ENCODE measurements at regions not wholly inside any gene's neighbourhood (a gene's known extent, or its start where the extent isn't known, plus 50 kb on each side); places are given as distances from the start of the nearest gene placed in this dataset.
"Not testable (repeated sequence)": the region's sequence is repeated elsewhere in the genome, so short reads cannot be mapped to it uniquely, and the experiment has no call there.

GRCh38 chrX:25442499-25442898, 426.7 kb upstream of the ARX start:
- no peak for DNase-seq (ENCODE audit: low read depth)

DNA sequence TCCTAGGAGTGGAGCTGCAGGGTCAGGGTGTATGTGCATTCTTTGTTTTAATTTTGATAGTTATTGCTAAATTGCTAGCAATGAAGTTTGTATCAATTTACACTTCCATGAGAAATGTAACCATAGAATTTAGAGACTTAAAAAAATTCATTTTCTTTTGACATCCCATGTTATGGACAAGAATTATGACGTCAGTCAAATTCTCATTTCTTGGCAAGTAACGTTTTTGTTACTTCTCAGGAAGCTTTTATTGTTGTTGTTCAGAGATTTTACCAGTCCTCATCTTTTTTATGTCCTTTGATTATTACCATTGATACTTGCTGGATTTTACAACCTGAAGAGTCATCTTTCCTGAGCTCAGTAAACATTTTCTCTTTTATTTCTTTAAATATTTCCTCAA, 417.5 kb upstream of the ARX start:
- no peak for DNase-seq (ENCODE audit: low read depth)

- DNase-seq (ENCODE audit: low read depth) = no peak
Observed at GRCh38 chrX:25432396-25432795, 416.6 kb upstream of the ARX start.

DNA sequence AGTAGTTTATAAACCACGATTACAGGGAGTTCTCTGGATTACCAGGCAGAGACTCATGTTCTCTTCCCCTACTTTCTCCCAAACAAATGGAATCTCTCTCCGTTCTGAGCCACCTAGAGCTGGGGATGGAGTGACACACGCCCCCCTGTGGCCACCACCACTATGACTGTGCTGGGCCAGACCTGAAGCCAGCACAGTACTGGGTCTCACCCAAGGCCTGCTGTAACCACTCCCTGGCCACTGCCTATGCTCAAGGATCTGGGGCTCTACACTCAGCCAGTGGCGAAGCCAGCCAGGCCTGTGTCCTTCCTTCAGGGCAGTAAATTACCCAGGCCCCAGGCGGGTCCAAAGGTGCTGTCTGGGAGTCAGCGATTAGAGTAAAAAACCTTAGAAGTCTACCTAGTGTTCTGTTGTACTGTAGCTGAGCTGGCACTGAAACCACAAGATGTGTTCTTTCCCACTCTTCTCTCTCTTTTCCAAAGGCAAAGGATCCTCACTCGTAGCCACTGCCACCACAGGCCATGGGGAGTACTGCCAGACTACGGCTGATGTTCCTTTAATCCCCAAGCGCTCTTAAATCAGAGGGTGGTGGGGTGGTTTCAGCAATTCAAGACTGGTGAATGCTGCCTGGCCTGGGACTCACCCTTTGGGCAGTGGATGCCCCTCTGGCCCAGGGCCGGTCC, 412.2 kb upstream of the ARX start:
- DNase-seq (ENCODE audit: low read depth) = no peak

DNA sequence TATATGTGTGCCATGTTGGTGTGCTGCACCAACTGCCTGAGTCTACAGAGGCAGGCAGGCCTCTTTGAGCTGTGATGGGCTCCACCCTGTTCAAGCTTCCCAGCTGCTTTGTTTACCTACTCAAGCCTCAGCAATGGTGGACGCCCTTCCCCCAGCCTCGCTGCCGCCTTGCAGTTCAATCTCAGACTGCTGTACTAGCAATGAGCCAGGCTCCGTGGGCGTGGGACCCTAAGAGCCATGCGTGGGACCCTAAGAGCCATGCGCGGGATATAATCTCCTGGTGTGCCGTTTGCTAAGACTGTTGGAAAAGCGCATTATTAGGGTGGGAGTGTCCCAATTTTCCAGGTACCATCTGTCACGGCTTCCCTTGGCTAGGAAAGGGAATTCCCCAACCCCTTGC, 388.4 kb upstream of the ARX start:
- not testable (repeated sequence) for DNase-seq (ENCODE audit: low read depth)

DNA sequence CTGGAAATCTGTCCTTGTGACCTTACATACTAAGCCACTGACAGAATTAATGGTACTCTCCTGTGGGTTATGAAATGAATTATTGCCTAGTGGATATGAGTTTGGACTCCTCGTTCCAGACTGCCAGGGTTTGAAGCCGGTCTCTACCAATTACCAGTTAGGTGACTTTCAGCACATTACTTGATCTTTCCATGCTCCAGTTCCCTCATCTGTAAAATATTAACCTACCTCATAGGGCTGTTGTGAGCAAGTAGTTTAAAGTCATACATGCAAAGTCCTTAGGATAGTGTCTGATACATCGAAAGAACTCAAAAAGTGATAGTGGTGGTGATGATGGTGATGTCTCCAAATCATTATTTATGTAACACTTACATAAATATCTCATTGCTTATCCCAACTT, 373.5 kb upstream of the ARX start:
- DNase-seq (ENCODE audit: low read depth) = no peak

DNA sequence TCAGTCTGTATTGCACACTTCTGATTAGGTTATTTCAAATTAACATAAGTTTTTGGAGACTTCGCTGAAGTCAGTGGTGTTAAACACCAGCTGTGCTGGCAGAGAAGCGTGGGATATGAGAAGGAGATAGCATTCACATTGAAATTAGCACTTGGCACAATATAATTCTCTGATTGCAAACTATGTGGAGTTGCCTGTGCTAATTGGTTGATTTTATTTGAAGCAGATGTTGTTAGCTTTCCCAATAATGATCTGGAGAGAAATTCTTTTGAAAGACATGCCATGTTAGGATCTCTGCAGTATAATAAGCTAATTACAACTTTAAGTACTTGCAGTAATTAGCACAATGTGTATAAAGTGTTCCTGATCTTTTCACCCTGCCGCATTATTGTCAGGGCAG, 367.4 kb upstream of the ARX start:
- DNase-seq (ENCODE audit: low read depth) = no peak

DNA sequence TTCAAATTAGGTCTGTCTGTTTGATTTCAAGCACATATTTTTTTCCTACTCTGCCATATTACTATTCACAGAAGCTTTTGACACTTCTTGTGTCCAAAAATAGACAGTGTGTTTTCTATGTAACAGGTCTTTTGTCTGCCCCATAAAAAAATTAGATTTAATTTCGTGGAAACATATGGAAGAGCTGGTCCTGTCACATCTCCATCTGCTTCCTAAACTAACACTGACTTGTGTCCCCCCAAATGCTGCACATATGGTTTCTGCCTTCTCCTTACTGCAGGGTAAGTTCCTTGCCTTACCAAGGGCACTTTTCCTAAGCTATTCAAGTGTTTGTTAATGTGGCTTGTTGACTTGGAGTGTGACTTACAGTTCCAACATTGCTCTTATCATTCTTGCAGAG, 340.7 kb upstream of the ARX start:
- no peak for DNase-seq (ENCODE audit: low read depth)

DNA sequence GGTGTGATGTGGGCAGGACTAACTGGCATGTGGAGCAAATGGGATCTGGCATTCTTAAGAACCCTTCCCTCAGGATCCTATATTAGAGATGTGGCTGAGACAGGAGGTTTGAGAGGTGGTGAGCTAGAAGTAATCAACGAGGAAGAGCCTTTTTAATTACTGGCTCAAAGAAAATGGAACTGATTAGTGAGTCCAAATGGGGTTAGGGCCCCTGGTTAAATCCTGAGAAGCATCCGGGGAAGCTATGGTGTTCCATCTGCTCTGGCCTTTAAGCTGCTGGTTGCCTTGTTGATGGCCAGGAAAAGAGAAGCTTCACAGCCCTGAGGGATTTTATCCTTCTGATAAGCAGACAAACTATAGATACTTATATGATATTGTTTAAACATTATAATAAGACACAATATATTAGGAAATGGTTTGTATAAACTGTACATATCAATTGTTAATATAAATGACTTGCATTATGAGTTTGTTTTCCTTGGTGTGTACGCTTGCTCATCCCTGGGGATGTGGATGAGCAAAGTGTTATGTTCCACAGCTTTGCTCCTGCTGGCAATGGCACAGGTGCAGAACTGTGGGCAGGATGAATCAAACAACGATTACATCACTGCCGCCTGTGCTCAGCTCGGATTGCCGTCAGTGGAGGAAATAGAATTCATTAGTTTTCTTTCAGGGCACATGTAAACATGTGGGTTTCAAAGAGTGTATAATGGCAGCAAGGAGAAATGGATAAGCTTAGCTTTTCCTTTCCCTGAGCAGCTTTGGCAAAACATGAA, 328.6 kb upstream of the ARX start:
- no peak for DNase-seq (ENCODE audit: low read depth)

- DNase-seq (ENCODE audit: low read depth) = no peak
Observed at GRCh38 chrX:25343060-25343459, 327.3 kb upstream of the ARX start.

- DNase-seq (ENCODE audit: low read depth) = no peak
Observed at GRCh38 chrX:25337841-25338240, 322.1 kb upstream of the ARX start.

GRCh38 chrX:25300994-25301393, 285.2 kb upstream of the ARX start:
- DNase-seq (ENCODE audit: low read depth) = no peak

GRCh38 chrX:25296850-25297249, 281.1 kb upstream of the ARX start:
- no peak for DNase-seq (ENCODE audit: low read depth)

- no peak for DNase-seq (ENCODE audit: low read depth)
Observed at GRCh38 chrX:25295466-25295865, 279.7 kb upstream of the ARX start.

DNA sequence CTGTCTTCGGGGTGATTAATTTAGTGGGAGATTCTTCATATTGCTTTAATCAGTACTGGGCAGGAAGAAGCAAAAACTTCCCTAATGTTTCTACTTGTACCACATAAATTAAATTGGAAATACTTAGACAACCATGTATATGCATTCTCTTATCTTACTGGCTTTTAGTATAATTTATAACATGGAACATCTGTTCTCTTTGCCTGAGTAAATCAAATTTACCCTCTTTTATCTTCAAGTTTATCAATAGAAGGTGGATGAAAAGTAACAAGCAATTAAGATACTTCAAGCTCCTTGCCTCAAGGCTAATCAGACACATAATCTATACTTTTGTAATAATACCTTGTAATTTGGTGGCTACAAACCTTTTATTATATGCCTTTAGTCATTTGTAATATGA, 274.4 kb upstream of the ARX start:
- DNase-seq (ENCODE audit: low read depth) = no peak

DNA sequence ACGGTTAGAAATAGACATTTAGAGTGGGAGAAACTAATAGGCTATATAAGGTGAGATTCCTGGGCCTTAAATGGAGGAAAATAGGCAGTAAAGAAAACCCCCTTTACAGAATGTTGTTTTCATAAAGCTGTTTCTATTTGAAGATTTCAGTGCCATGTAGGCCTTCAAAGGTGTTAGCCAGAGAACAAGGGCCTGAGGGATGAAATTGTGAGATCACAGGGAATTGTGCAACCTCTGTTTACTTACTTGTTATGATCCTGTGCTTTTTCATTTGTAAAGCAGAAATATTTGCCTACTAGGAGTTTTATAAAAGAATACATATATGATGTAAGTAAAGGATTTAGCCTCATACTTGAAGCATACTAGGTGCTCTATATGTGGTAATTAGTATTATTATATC, 272.9 kb upstream of the ARX start:
- DNase-seq (ENCODE audit: low read depth) = no peak

- DNase-seq (ENCODE audit: low read depth) = no peak
Observed at GRCh38 chrX:25287521-25287920, 271.8 kb upstream of the ARX start.

GRCh38 chrX:25285598-25285997, 269.8 kb upstream of the ARX start:
- no peak for DNase-seq (ENCODE audit: low read depth)

DNA sequence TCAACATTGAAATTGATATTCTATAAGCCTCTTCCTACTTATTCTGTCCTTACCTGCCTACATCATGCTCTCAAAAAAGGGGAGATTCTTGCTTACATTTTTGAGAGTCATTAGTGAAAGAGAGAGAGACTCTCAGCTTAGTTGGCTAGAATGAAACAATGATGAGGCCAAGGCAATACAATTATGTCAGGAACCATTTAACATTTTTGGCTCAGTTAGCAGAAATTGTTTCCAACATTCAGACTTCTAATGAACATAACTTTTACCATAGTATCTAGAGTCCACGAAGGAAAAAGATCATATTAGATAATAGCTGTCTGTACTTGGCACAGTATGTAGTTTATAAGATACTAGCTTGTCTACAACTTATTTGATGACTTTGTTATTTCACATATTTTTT, 263.7 kb upstream of the ARX start:
- no peak for DNase-seq (ENCODE audit: low read depth)

DNA sequence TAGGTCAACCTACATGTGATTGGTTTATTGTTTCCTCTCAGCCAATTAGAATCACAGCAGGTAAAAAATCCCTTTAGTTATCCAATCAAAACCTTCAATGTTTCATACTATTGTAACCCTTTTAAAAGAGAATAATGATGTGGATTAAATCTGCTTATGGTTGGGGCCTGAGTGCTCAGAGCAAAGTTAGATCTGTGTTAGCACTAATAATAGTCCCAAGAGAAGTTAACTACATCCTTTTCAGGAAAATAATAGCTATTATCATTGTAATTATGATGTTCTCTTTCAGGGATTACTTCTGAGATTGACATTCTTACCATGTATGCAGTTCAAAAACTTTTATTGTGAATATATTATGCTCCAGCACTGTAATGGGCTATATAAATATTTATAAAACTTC, 262.6 kb upstream of the ARX start:
- no peak for DNase-seq (ENCODE audit: low read depth)

DNA sequence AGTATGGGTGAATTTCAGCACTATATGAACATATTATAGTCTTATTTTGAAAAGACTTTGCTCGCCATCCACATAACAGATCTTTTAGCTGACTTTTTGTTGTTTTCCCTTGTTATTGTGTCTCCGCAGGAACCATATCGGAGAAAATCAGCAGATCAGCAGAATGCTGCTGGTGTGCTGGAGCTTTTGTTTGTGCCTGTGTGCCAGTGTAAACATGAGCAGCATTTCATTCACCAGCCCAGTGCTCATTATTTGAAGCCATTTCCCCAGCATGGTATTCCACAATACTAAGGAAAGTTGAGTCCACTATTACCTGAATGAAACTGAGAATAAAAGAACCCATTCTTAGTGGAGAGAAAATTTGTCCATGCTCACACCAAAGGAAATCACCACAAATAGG, 261.8 kb upstream of the ARX start:
- DNase-seq (ENCODE audit: low read depth) = no peak

- no peak for DNase-seq (ENCODE audit: low read depth)
Observed at GRCh38 chrX:25275159-25275558, 259.4 kb upstream of the ARX start.

- DNase-seq (ENCODE audit: low read depth) = no peak
Observed at GRCh38 chrX:25241461-25241860, 225.7 kb upstream of the ARX start.

GRCh38 chrX:25226151-25226550, 210.4 kb upstream of the ARX start:
- no peak for DNase-seq (ENCODE audit: low read depth)
